ENCODE measurements at regions not wholly inside any gene's neighbourhood (a gene's known extent, or its start where the extent isn't known, plus 50 kb on each side); places are given as distances from the start of the nearest gene placed in this dataset.

GRCh38 chr9:10774051-10774450 lies 161.2 kb upstream of the PTPRD start:
- no TSS peak for BruUV-seq (replicated peaks)
- Histone ChIP-seq H3K79me2 (ENCODE audit: control insufficient read depth, insufficient read depth, low read length) (no peaks in the 10 kb centered on the region), H3K4me3 (replicated peaks in 1 of 3; ENCODE audit: insufficient read depth in 1 of 3, low read depth in 1 of 3, low read length in 3 of 3) (no peak overlapping the region), H3K4me1 (ENCODE audit: control insufficient read depth, extremely low read depth, insufficient read depth, low read length) (no peaks in the 10 kb centered on the region), H3K9me3 (replicated peaks; ENCODE audit: control insufficient read depth, insufficient read depth, low read length) (no peaks in the 10 kb centered on the region), H3K9ac (replicated peaks; ENCODE audit: extremely low read depth, insufficient read depth, low read length) (no peak overlapping the region), H3K27me3 (ENCODE audit: control insufficient read depth in 2 of 2, insufficient read depth in 2 of 2, low read length in 2 of 2) (no peaks in the 10 kb centered on the region), H3K9me1 (replicated peaks; ENCODE audit: control insufficient read depth, extremely low read depth, insufficient read depth, low read length) (no peaks in the 10 kb centered on the region), H3K27ac (ENCODE audit: insufficient read depth, low read depth, low read length) (no peak overlapping the region), H4K20me1 (replicated peaks; ENCODE audit: control insufficient read depth, extremely low read depth, insufficient read depth, low read length) (no peaks in the 10 kb centered on the region), H2AFZ (ENCODE audit: low read depth, low read length) (no peak overlapping the region), H3K4me2 (ENCODE audit: insufficient read depth, low read length) (no peak overlapping the region), H3K36me3 (ENCODE audit: control insufficient read depth in 2 of 2, extremely low read depth in 1 of 2, insufficient read depth in 2 of 2, low read length in 2 of 2) (no peaks in the 10 kb centered on the region)
- intact Hi-C loops (cut with micrococcal nuclease) = no loop called here
- dilution Hi-C loops (cut with MboI; ENCODE audit: extremely low pct_ligation_motif_present, low sequenced_read_pairs) = no loop called here
- POLR2A ChIA-PET = no interaction called here
- no peak for FAIRE-seq
- DNase-seq (ENCODE audit: low read depth, low spot score) = no peak
- CTCF ChIA-PET = no interaction called here
- TF ChIP-seq JUN (IDR thresholded peaks at IDR 0.05; ENCODE audit: borderline replicate concordance, insufficient read depth, insufficient read length, low read depth) (no peak), GATA2 (IDR thresholded peaks at IDR 0.05; ENCODE audit: insufficient read depth, insufficient read length, low read depth, low read length) (no peak), EZH2 (IDR thresholded peaks at IDR 0.05; ENCODE audit: borderline replicate concordance, low read depth, low read length, severe bottlenecking) (no peak)

- FAIRE-seq (no peak), DNase-seq (ENCODE audit: low read depth, low spot score) (no peak)
- Histone ChIP-seq H3K9me3 (replicated peaks; ENCODE audit: control insufficient read depth, insufficient read depth, low read length) (peaks cover 4% of the 10 kb centered on the region), H3K9me1 (replicated peaks; ENCODE audit: control insufficient read depth, extremely low read depth, insufficient read depth, low read length) (no peaks in the 10 kb centered on the region), H3K79me2 (ENCODE audit: control insufficient read depth, insufficient read depth, low read length) (no peaks in the 10 kb centered on the region), H3K9ac (replicated peaks; ENCODE audit: extremely low read depth, insufficient read depth, low read length) (no peak overlapping the region), H3K27ac (ENCODE audit: insufficient read depth, low read depth, low read length) (no peak overlapping the region), H4K20me1 (replicated peaks; ENCODE audit: control insufficient read depth, extremely low read depth, insufficient read depth, low read length) (no peaks in the 10 kb centered on the region), H3K4me3 (replicated peaks in 1 of 3; ENCODE audit: insufficient read depth in 1 of 3, low read depth in 1 of 3, low read length in 3 of 3) (no peak overlapping the region), H3K4me2 (ENCODE audit: insufficient read depth, low read length) (no peak overlapping the region), H3K4me1 (ENCODE audit: control insufficient read depth, extremely low read depth, insufficient read depth, low read length) (no peaks in the 10 kb centered on the region), H3K36me3 (ENCODE audit: control insufficient read depth in 2 of 2, extremely low read depth in 1 of 2, insufficient read depth in 2 of 2, low read length in 2 of 2) (no peaks in the 10 kb centered on the region), H3K27me3 (ENCODE audit: control insufficient read depth in 2 of 2, insufficient read depth in 2 of 2, low read length in 2 of 2) (no peaks in the 10 kb centered on the region), H2AFZ (ENCODE audit: low read depth, low read length) (no peak overlapping the region)
- ChIA-PET POLR2A (no interaction called here), CTCF (no interaction called here)
- BruUV-seq (replicated peaks) = no TSS peak
- intact Hi-C loops (cut with micrococcal nuclease) = no loop called here
- no peak for TF ChIP-seq JUN (IDR thresholded peaks at IDR 0.05; ENCODE audit: borderline replicate concordance, insufficient read depth, insufficient read length, low read depth)
- TF ChIP-seq CTCF (IDR thresholded peaks at IDR 0.05; ENCODE audit: extremely low read depth in 1 of 2, insufficient read depth in 1 of 2, low read depth in 1 of 2, low read length in 2 of 2) = no peak
- TF ChIP-seq FOS (IDR thresholded peaks at IDR 0.05; ENCODE audit: borderline replicate concordance, insufficient read depth, low read length) = no peak
- TF ChIP-seq MAX (IDR thresholded peaks at IDR 0.05; ENCODE audit: insufficient read depth, insufficient read length) = no peak
- TF ChIP-seq POLR2AphosphoS5 (IDR thresholded peaks at IDR 0.05; ENCODE audit: insufficient read depth, low read depth, low read length) = no peak
- no peak for TF ChIP-seq MYC (IDR thresholded peaks at IDR 0.05; ENCODE audit: low read depth, low read length)
- no peak for TF ChIP-seq EZH2 (IDR thresholded peaks at IDR 0.05; ENCODE audit: borderline replicate concordance, low read depth, low read length, severe bottlenecking)
- no peak for TF ChIP-seq GATA2 (IDR thresholded peaks at IDR 0.05; ENCODE audit: insufficient read depth, insufficient read length, low read depth, low read length)
- no peak for TF ChIP-seq POLR2A (IDR thresholded peaks at IDR 0.05; ENCODE audit: low read depth, low read length)
- dilution Hi-C loops (cut with MboI; ENCODE audit: extremely low pct_ligation_motif_present, low sequenced_read_pairs) = no loop called here
Observed at GRCh38 chr9:10785255-10785654, 172.5 kb upstream of the PTPRD start.
